ENCODE measurements at regions not wholly inside any gene's neighbourhood (a gene's known extent, or its start where the extent isn't known, plus 50 kb on each side); places are given as distances from the start of the nearest gene placed in this dataset.

DNA sequence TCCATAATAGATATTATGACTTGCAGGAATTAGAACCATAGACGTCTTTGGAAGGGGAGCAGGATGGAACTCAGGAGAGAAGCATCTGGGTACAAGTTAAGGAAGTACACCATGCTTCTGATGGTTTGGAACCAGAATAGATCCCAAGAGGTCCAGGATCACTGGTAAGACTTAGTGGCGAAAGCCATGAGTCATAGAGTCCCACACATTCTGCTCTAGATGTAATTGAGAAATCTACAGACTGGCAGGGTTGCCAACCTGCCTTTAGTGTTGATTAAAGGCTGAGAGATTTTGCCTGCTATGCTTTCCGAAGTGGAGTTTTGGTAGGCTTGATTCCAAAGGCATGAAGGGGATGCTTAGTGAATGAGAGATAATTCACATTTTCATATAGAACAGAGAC, 57.1 kb upstream of the C1orf87 start:
- H3K36me3 Mint-ChIP-seq (ENCODE audit: low read depth), result no peaks in the 10 kb centered on the region
- TF ChIP-seq, protein P1, sequence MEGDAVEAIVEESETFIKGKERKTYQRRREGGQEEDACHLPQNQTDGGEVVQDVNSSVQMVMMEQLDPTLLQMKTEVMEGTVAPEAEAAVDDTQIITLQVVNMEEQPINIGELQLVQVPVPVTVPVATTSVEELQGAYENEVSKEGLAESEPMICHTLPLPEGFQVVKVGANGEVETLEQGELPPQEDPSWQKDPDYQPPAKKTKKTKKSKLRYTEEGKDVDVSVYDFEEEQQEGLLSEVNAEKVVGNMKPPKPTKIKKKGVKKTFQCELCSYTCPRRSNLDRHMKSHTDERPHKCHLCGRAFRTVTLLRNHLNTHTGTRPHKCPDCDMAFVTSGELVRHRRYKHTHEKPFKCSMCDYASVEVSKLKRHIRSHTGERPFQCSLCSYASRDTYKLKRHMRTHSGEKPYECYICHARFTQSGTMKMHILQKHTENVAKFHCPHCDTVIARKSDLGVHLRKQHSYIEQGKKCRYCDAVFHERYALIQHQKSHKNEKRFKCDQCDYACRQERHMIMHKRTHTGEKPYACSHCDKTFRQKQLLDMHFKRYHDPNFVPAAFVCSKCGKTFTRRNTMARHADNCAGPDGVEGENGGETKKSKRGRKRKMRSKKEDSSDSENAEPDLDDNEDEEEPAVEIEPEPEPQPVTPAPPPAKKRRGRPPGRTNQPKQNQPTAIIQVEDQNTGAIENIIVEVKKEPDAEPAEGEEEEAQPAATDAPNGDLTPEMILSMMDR (conservative IDR thresholded peaks at IDR 0.05), result no peak
- no peaks in the 10 kb centered on the region for H3K9me3 ChIP-seq (ENCODE audit: control insufficient read depth, low read length)
- no peak overlapping the region for H3K27ac Mint-ChIP-seq
- no peak overlapping the region for H3K4me3 Mint-ChIP-seq
- H3K9ac ChIP-seq (ENCODE audit: extremely low read depth, low read length, poor library complexity, severe bottlenecking), result no peak overlapping the region
- no peaks in the 10 kb centered on the region for H3K4me1 Mint-ChIP-seq
- H3K4me3 ChIP-seq (ENCODE audit: low read length), result no peak overlapping the region
- no peaks in the 10 kb centered on the region for H3K9me3 Mint-ChIP-seq
- H3K27me3 ChIP-seq (ENCODE audit: control insufficient read depth, insufficient read depth, low read length, poor library complexity, severe bottlenecking), result no peaks in the 10 kb centered on the region
- H3K27ac ChIP-seq (ENCODE audit: low read depth, low read length), result no peak overlapping the region
- no peaks in the 10 kb centered on the region for H3K27me3 Mint-ChIP-seq (ENCODE audit: insufficient read depth)
- H3K36me3 ChIP-seq (ENCODE audit: control insufficient read depth, insufficient read depth, low read length), result no peaks in the 10 kb centered on the region
- DNase-seq, result no peak
- H3K4me1 ChIP-seq (ENCODE audit: control insufficient read depth, insufficient read depth, low read length), result peaks cover 3% of the 10 kb centered on the region
- 93 to 100% methylated on average over 2 to 3 of the region's 3 CpGs for WGBS, 2 experiments (ENCODE audit: insufficient coverage in 1 of 2, insufficient read length in 1 of 2)

DNA sequence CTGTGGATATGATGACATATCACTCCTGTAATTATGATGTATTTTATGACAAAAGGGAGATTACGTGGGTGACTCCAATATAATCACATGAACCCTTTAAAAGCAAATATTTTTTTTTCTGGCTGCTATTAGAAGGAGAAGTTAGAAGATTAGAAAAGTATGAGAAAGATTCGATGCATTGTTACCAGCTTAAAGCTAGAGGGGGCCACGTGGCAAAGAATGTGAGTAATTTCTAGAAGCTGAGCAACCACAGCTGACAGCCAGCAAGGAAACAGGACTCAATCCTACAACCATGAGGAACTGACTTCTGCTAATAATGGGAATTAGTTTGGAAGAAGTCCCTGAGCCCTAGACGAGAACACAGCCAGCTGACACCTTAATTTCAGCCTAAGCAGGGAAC, 56.3 kb upstream of the C1orf87 start:
- Mint-ChIP-seq H3K36me3 (ENCODE audit: low read depth) (no peaks in the 10 kb centered on the region), H3K4me3 (no peak overlapping the region), H3K27ac (no peak overlapping the region), H3K4me1 (no peaks in the 10 kb centered on the region), H3K27me3 (ENCODE audit: insufficient read depth) (no peaks in the 10 kb centered on the region), H3K9me3 (no peaks in the 10 kb centered on the region)
- DNase-seq, result no peak
- Histone ChIP-seq H3K27me3 (ENCODE audit: control insufficient read depth, insufficient read depth, low read length, poor library complexity, severe bottlenecking) (no peaks in the 10 kb centered on the region), H3K27ac (ENCODE audit: low read depth, low read length) (no peak overlapping the region), H3K36me3 (ENCODE audit: control insufficient read depth, insufficient read depth, low read length) (no peaks in the 10 kb centered on the region), H3K4me1 (ENCODE audit: control insufficient read depth, insufficient read depth, low read length) (peaks cover 3% of the 10 kb centered on the region), H3K9me3 (ENCODE audit: control insufficient read depth, low read length) (no peaks in the 10 kb centered on the region), H3K9ac (ENCODE audit: extremely low read depth, low read length, poor library complexity, severe bottlenecking) (no peak overlapping the region), H3K4me3 (ENCODE audit: low read length) (no peak overlapping the region)
- TF ChIP-seq, protein P1 (conservative IDR thresholded peaks at IDR 0.05), result peak; percentile 34
- WGBS, 2 experiments (ENCODE audit: insufficient coverage in 1 of 2, insufficient read length in 1 of 2), result 60 to 83% methylated on average over 1 to 3 of the region's 4 CpGs

GRCh38 chr1:60126723-60127122, 53.2 kb upstream of the C1orf87 start:
- Histone ChIP-seq H3K27me3 (ENCODE audit: control insufficient read depth, insufficient read depth, low read length, poor library complexity, severe bottlenecking) (no peaks in the 10 kb centered on the region), H3K36me3 (ENCODE audit: control insufficient read depth, insufficient read depth, low read length) (no peaks in the 10 kb centered on the region), H3K9me3 (ENCODE audit: control insufficient read depth, low read length) (no peaks in the 10 kb centered on the region), H3K9ac (ENCODE audit: extremely low read depth, low read length, poor library complexity, severe bottlenecking) (no peak overlapping the region), H3K4me1 (ENCODE audit: control insufficient read depth, insufficient read depth, low read length) (peaks cover 3% of the 10 kb centered on the region), H3K4me3 (ENCODE audit: low read length) (no peak overlapping the region), H3K27ac (ENCODE audit: low read depth, low read length) (no peak overlapping the region)
- WGBS, 2 experiments (ENCODE audit: insufficient coverage in 1 of 2, insufficient read length in 1 of 2), result 75 to 77% methylated on average over 3 of the region's 3 CpGs
- H3K27me3 Mint-ChIP-seq (ENCODE audit: insufficient read depth), result no peaks in the 10 kb centered on the region
- no peaks in the 10 kb centered on the region for H3K4me1 Mint-ChIP-seq
- no peaks in the 10 kb centered on the region for H3K36me3 Mint-ChIP-seq (ENCODE audit: low read depth)
- TF ChIP-seq, protein P1 (conservative IDR thresholded peaks at IDR 0.05), result peak; percentile 60
- no peak overlapping the region for H3K27ac Mint-ChIP-seq
- no peak overlapping the region for H3K4me3 Mint-ChIP-seq
- peak; percentile 50 for DNase-seq
- no peaks in the 10 kb centered on the region for H3K9me3 Mint-ChIP-seq
